CD4-positive, alpha-beta T cell treated with Interleukin-6 for 4 hours (primary cell): ENCODE measurements at regions not wholly inside any gene's neighbourhood (a gene's known extent, or its start where the extent isn't known, plus 50 kb on each side); places are given as distances from the start of the nearest gene placed in this dataset.
"Not testable (repeated sequence)": the region's sequence is repeated elsewhere in the genome, so short reads cannot be mapped to it uniquely, and the experiment has no call there.

Experiments used
- DNase-seq: peaks from one replicate; pipeline ENCODE4 v3.0.0-alpha.2; 2020; ENCODE audit warnings: mixed read lengths

DNA sequence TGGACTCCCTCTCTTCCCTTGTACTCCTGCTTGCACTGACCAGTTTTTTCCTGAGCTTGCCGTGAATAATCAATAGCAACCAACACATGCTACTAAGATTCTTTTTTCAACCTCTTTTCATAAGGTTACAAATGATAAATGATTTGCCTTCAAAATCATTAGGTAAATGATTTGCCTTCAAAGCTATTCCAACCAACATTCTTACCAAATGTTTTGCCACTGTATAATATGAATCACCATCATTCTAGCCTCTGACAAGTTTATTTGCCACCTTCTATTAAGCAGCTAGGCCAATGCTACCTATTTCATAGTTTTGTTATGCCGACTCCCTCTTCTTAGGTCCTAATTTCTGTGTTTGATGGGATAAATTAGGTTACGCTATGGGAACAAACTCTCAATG is 385.1 kb downstream of the DTWD2 start:
- no peak for DNase-seq

DNA sequence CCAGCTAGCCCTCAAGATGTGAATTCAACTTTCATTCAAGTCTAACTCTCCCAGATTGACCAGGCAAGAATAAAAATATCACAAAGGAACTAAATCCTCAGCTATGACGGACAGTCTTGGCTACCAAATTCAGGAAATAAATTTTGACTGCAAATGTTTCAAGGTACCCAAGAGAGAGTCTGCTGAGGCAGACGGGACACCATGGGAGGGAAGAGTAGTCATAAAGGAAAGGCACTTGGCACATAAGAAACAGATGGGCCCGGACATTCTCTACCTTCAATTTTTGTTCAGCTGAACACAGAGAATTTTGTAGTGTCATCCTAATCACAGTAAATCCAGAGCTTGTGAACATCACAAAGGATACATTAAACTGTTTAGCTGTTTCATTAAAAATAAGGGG is 390.0 kb downstream of the DTWD2 start:
- DNase-seq = no peak

GRCh38 chr5:118597543-118597942 is 390.8 kb downstream of the DTWD2 start:
- no peak for DNase-seq

DNA sequence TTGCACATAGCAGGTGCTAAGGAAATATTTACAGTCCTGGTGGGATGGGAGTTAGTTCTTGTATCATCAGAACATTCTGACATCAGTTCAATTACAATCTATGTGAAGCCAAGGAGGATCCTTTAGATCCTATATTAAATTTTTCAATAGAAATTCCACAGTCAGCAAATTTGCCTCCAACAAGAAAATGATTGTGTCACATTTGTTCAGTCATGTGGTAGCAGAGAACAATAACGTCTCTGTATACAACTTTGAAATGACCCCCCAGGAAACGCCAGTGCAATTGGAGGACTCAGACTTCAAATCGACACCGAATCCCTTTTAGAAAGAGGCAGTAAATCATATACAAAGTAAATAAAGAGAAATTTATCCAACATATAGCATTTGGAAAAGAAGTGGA is 392.1 kb downstream of the DTWD2 start:
- no peak for DNase-seq

DNA sequence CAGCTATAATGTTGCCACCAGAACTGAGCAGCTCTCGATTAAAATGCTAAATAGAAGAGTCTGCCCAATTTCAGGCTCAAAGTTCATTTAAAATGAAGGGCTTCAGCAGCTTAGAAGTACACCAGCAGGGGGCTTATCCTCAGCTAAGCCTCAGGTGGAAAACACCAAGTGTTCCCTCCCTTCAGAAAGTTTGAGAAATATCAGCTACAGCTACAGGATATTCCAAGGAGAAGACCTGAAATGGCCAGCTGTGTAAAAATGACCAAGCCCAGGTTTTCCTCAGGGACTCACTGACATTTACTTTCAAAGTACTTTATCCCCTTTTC is 395.4 kb downstream of the DTWD2 start:
- no peak for DNase-seq

- DNase-seq = no peak
These were observed 395.9 kb downstream of the DTWD2 start for GRCh38 chr5:118592229-118593002.

- DNase-seq = no peak
These were observed 397.5 kb downstream of the DTWD2 start for GRCh38 chr5:118590806-118591205.

- no peak for DNase-seq
These were observed 407.4 kb downstream of the DTWD2 start for GRCh38 chr5:118580949-118581348.

GRCh38 chr5:118578093-118578492 is 410.3 kb downstream of the DTWD2 start:
- DNase-seq = no peak

- DNase-seq = no peak
These were observed 410.7 kb downstream of the DTWD2 start for GRCh38 chr5:118577621-118578020.

DNA sequence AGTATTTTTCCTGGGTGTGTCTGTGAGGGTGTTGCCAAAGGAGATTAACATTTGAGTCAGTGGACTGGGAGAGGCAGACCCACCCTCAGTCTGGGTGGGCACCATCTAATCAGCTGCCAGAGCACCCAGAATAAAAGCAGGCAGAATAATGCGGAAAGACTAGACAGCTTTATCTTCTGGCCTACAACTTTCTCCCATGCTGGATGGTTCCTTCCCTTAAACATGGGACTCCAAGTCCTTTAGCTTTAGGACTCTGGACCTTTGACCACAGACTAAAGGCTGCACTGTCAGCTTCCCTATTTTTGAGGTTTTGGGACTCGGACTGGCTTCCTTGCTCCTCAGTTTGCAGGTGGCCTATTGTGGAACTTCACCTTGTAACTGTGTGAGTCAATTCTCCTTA is 418.1 kb downstream of the DTWD2 start:
- not testable (repeated sequence) for DNase-seq

DNA sequence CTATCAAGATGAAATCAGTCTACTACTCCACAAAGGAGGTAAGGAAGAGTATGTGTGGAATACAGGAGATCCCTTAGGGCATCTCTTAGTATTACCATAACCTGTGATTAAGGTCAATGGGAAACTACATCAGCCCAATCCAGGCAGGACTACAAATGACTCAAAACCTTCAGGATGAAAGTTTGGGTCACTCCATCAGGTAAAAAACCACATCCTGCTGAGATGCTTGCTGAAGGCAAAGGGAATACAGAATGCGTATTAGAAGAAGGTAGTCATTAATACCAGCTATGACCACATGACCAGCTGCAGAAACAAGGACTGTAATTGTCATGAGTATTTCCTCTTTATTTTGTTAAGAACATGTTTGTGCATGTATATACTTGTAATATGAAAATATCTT is 418.8 kb downstream of the DTWD2 start:
- DNase-seq = not testable (repeated sequence)

- DNase-seq = no peak
These were observed 422.9 kb downstream of the DTWD2 start for GRCh38 chr5:118565335-118565971.

GRCh38 chr5:118561971-118562370 is 426.4 kb downstream of the DTWD2 start:
- no peak for DNase-seq

DNA sequence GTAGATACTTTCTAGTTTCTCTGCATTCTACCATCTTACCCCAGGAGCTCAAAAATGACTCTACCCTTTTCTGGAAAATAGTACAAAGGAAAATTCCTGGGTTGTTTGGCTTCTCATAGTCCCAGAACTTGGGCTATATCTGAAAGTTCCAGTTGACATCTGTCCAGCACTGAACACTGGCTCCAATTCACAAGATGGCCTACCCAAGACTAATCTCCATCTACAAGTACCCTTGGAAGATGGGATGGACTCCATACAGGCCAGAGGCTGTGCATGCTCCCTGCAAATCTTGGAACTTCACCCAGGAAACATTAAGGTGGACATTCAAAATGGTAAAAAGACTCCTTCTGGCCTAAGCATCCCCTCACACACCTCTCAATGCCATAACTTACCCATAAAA is 427.1 kb downstream of the DTWD2 start:
- no peak for DNase-seq

GRCh38 chr5:118558871-118559270 is 429.5 kb downstream of the DTWD2 start:
- DNase-seq = no peak

- DNase-seq = no peak
These were observed 431.1 kb downstream of the DTWD2 start for GRCh38 chr5:118557251-118557661.

- DNase-seq = no peak
These were observed 431.6 kb downstream of the DTWD2 start for GRCh38 chr5:118556792-118557191.

DNA sequence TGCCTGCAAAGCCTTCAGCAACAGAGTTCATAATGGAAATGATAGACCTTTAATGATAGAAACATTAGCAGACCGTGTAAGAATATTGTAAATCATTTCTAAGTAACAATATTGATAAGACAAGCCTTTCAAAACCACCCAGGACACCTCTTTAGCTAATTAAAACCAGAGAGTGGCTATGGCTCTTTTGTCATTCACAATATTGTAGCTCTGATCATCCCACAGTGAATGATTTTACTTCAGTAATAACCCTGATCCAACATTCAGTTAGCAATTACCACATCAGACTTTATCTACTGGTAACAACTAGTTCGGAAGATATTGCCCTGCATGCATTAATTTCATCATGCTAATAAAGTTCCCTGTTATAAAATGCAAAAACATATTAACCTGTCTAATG is 432.6 kb downstream of the DTWD2 start:
- no peak for DNase-seq

GRCh38 chr5:118554981-118555380 is 433.4 kb downstream of the DTWD2 start:
- no peak for DNase-seq

DNA sequence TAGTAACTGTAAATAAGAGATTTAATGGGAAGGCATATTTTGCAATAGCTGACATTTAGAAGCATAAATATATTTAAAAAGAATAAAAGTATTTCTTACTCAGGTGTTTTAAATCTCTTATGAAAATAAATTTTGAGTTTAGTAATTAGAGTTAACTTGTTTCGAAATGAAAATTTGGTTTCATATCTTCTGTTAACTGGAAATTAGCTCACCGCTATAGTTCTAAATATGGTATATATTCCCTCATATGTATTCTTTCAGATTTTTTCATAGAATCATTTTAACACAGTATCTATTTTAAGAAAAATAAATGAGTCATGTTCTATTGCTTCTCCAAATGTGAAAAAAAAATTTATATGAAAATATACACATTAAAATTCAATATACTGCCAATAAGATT is 434.1 kb downstream of the DTWD2 start:
- no peak for DNase-seq

DNA sequence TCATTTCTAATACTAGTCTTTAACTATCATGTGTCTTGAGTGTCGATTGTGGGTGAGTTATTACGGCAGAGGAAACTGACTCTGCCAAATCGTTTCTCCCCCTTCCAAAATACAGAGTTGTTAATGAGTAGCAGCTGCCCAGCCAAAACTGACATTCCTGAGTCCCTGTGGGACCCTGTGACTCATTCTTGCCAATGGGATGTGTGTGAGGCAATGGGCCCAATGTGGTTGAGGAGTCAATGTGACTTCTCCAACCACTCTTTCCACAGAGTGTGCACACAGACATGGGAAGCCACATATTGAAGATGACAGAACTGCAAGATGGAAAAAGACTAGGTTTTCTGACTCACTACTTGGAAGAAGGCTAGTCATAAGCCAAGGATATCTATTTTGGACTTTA is 434.7 kb downstream of the DTWD2 start:
- no peak for DNase-seq

GRCh38 chr5:118552731-118553360 is 435.5 kb downstream of the DTWD2 start:
- DNase-seq = no peak

DNA sequence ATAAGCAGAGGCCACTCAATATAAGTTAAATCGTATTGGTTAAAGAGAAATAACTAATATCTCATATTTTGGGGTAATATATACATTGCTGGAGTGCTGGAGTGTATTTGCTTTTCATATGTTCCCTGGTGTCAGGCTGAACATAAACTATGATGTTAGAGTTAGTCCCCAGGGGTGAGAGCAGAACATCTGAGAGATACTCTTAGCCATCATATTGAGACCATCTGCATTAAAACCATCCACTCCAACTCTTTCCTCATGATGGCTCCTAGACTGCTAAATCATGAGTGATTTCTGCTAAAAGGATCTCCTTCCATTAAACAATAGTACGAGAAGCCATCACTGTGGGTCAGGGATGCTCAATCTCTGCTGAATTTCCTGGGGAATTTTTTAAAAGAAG is 436.2 kb downstream of the DTWD2 start:
- no peak for DNase-seq
